Progenitor cell of endocrine pancreas (in vitro differentiated cells): ENCODE measurements at regions not wholly inside any gene's neighbourhood (a gene's known extent, or its start where the extent isn't known, plus 50 kb on each side); places are given as distances from the start of the nearest gene placed in this dataset.

ENCODE experiments used
- DNase-seq: peaks from one replicate; pipeline ENCODE4 v3.0.0; 2021; ENCODE audit warnings: low spot score; ENCODE audit not compliant: unreplicated experiment
- H3K27ac Mint-ChIP-seq: 2 replicates; pipeline ENCODE4 v1.8.0; 2021; ENCODE audit warnings: mild to moderate bottlenecking, moderate library complexity, mixed read lengths
- H3K27me3 Mint-ChIP-seq: 2 replicates; pipeline ENCODE4 v1.8.0; 2021; ENCODE audit warnings: mixed read lengths
- H3K36me3 Mint-ChIP-seq: 2 replicates; pipeline ENCODE4 v1.8.0; 2022; ENCODE audit warnings: mixed read lengths; ENCODE audit not compliant: insufficient read depth
- H3K4me1 Mint-ChIP-seq: 2 replicates; pipeline ENCODE4 v1.8.0; 2021; ENCODE audit warnings: low read depth, mixed read lengths
- H3K4me3 Mint-ChIP-seq: 2 replicates; pipeline ENCODE4 v1.8.0; 2021; ENCODE audit warnings: low read depth, mild to moderate bottlenecking, moderate library complexity, mixed read lengths
- H3K9me3 Mint-ChIP-seq: 2 replicates; pipeline ENCODE4 v1.8.0; 2021; ENCODE audit warnings: low read depth, mixed read lengths
- CTCF ChIP-seq: fragments of 200-600 bp; sonication (generic); IDR thresholded peaks from one replicate; pipeline ENCODE4 v1.5.0; 2021; ENCODE audit warnings: antibody characterized with exemption, mild to moderate bottlenecking; ENCODE audit not compliant: unreplicated experiment

- Mint-ChIP-seq H3K27me3 (no peaks in the 10 kb centered on the region), H3K36me3 (no peaks in the 10 kb centered on the region), H3K4me1 (peaks cover 16% of the 10 kb centered on the region), H3K4me3 (no peak overlapping the region), H3K9me3 (no peaks in the 10 kb centered on the region), H3K27ac (no peak overlapping the region)
- DNase-seq: no peak
- TF ChIP-seq CTCF: no peak
Observed at GRCh38 chr3:187827723-187828122, 82.5 kb upstream of the BCL6 start.

GRCh38 chr3:187828579-187829452, 83.5 kb upstream of the BCL6 start:
- DNase-seq: no peak
- TF ChIP-seq CTCF: no peak
- Mint-ChIP-seq H3K4me1 (peaks cover 16% of the 10 kb centered on the region), H3K27ac (peak overlapping the region; percentile 22), H3K36me3 (peaks cover 2% of the 10 kb centered on the region), H3K4me3 (no peak overlapping the region), H3K27me3 (no peaks in the 10 kb centered on the region), H3K9me3 (no peaks in the 10 kb centered on the region)

- H3K4me3 Mint-ChIP-seq: no peak overlapping the region
Observed at GRCh38 chr3:187830181-187830580, 84.9 kb upstream of the BCL6 start.

DNA sequence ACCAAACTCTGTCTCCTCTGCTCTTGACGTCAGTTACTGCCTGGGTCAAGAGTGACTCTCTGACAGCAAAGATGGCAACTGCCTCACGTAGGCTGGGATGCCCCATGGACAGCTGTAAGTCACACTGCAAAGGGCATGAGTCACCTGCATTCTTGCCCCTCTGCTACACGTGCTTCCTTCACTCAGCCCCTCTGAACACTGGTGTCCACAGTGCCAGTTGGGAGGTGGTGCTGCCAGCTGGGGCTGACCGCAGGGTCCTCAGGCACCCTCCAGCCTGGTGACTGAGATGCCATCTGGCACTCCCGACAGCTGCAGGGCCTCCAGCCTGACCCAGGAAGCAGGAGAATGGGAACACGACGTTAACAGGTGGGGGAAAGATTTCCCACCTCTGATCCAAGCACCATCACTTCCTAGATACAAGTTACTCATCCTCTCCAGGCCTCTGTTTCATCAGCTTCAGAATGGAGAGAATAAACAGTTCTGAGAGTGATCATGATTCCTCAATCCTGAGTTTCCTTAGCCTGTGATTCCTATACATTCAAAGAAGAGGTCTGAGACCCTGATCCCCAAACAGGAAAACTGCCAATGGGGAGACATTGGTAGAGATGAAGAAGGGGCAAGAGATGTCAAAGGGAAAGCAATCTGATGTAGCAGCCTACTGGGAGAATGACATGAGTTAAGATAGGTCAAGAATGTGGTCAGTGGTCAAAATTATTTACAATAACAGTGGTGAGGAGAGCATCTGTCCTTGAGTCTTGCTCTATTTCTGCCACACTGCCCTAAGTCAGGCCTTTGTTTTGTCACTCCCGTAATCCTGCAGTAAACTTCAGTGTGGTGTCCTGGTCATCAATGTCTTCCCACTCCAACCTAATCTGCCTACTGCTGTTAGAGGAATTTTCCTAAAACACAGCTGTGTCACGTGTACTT, 86.1 kb upstream of the BCL6 start:
- no peaks in the 10 kb centered on the region for H3K27me3 Mint-ChIP-seq
- H3K9me3 Mint-ChIP-seq: peaks cover 12% of the 10 kb centered on the region
- no peak for TF ChIP-seq CTCF
- DNase-seq: no peak
- no peak overlapping the region for H3K27ac Mint-ChIP-seq
- H3K4me1 Mint-ChIP-seq: peaks cover 9% of the 10 kb centered on the region
- no peak overlapping the region for H3K4me3 Mint-ChIP-seq
- H3K36me3 Mint-ChIP-seq: peaks cover 14% of the 10 kb centered on the region

More at GRCh38 chr3:187830181-187830580, 84.9 kb upstream of the BCL6 start:
- Mint-ChIP-seq H3K9me3 (peaks cover 8% of the 10 kb centered on the region), H3K36me3 (peaks cover 10% of the 10 kb centered on the region), H3K4me1 (peaks cover 16% of the 10 kb centered on the region), H3K27me3 (no peaks in the 10 kb centered on the region), H3K27ac (no peak overlapping the region)
- no peak for DNase-seq
- TF ChIP-seq CTCF: no peak

DNA sequence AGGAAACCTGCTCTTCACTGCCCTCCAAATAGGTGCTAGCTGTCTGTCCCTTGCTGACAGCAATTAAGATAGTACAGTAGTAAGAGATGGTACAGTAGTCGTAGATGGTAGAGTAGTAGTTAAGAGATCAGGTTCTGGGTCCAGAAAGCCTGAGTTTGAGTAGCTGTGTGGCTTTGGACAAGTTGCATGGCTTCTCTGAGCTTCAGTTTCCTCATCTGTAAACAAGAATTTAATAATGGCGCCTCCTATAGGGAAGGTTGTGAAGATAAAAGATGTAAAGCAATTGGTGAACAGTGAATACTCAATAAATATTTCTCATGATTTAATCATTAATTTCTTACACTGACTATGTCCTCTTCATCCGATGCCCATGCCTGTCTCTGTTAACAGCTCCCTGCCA, 86.9 kb upstream of the BCL6 start:
- no peak for DNase-seq
- H3K27me3 Mint-ChIP-seq: no peaks in the 10 kb centered on the region
- H3K27ac Mint-ChIP-seq: no peak overlapping the region
- peaks cover 12% of the 10 kb centered on the region for H3K9me3 Mint-ChIP-seq
- no peak overlapping the region for H3K4me3 Mint-ChIP-seq
- H3K4me1 Mint-ChIP-seq: peaks cover 15% of the 10 kb centered on the region
- H3K36me3 Mint-ChIP-seq: peaks cover 14% of the 10 kb centered on the region
- TF ChIP-seq CTCF: no peak
